NCI-H526 (cell line): ENCODE measurements at regions not wholly inside any gene's neighbourhood (a gene's known extent, or its start where the extent isn't known, plus 50 kb on each side); places are given as distances from the start of the nearest gene placed in this dataset.

Experiments
- DNase-seq, 2 experiments: peaks; one replicate each; lab custom pipeline; 2025; lab: John Stamatoyannopoulos, UW

GRCh38 chr22:47943729-47944700 is 1181.6 kb downstream of the TBC1D22A start:
- no peak for DNase-seq

GRCh38 chr22:47940211-47940610 is 1177.8 kb downstream of the TBC1D22A start:
- DNase-seq, result no peak

- DNase-seq, result no peak
Measured at GRCh38 chr22:47933891-47934290, 1171.4 kb downstream of the TBC1D22A start.

GRCh38 chr22:47933226-47933625 is 1170.8 kb downstream of the TBC1D22A start:
- DNase-seq, result no peak

GRCh38 chr22:47929646-47930185 is 1167.3 kb downstream of the TBC1D22A start:
- DNase-seq, result no peak

GRCh38 chr22:47929073-47929472 is 1166.6 kb downstream of the TBC1D22A start:
- DNase-seq, result no peak

GRCh38 chr22:47928631-47929030 is 1166.2 kb downstream of the TBC1D22A start:
- DNase-seq, result no peak

- no peak for DNase-seq
Measured at GRCh38 chr22:47927648-47928210, 1165.3 kb downstream of the TBC1D22A start.

GRCh38 chr22:47923011-47923427 is 1160.6 kb downstream of the TBC1D22A start:
- no peak for DNase-seq

- DNase-seq, result no peak
Measured at GRCh38 chr22:47921906-47922305, 1159.5 kb downstream of the TBC1D22A start.

GRCh38 chr22:47920380-47920959 is 1158.0 kb downstream of the TBC1D22A start:
- DNase-seq, result no peak

- DNase-seq, result no peak
Measured at GRCh38 chr22:47919893-47920292, 1157.4 kb downstream of the TBC1D22A start.

GRCh38 chr22:47919001-47919441 is 1156.6 kb downstream of the TBC1D22A start:
- peak; percentile 90 to 91 for DNase-seq

- peak in 1 of 2 experiments; percentile 61 for DNase-seq
Measured at GRCh38 chr22:47918276-47918921, 1155.9 kb downstream of the TBC1D22A start.

GRCh38 chr22:47914481-47915097 is 1152.1 kb downstream of the TBC1D22A start:
- DNase-seq, result no peak

- no peak for DNase-seq
Measured at GRCh38 chr22:47902646-47903180, 1140.3 kb downstream of the TBC1D22A start.

- no peak for DNase-seq
Measured at GRCh38 chr22:47901911-47902310, 1139.5 kb downstream of the TBC1D22A start.

- no peak for DNase-seq
Measured at GRCh38 chr22:47899894-47900293, 1137.4 kb downstream of the TBC1D22A start.

GRCh38 chr22:47898946-47899345 is 1136.5 kb downstream of the TBC1D22A start:
- DNase-seq, result no peak

- DNase-seq, result no peak
Measured at GRCh38 chr22:47891609-47892008, 1129.2 kb downstream of the TBC1D22A start.

- no peak for DNase-seq
Measured at GRCh38 chr22:47888817-47889216, 1126.4 kb downstream of the TBC1D22A start.
